IMR-90 (cell line): ENCODE measurements at regions not wholly inside any gene's neighbourhood (a gene's known extent, or its start where the extent isn't known, plus 50 kb on each side); places are given as distances from the start of the nearest gene placed in this dataset.

Experiments used
- ATAC-seq: fragments of 200-7000 bp; cut with Tn5 transposase; 2 replicates; pipeline ENCODE4 v1.9.1; 2020; ENCODE audit warnings: low read depth, mild to moderate bottlenecking, moderate library complexity
- BruUV-seq: library from RNA; stranded (reverse); fragments of 400-500 nt; replicated peaks from 2 replicates; lab custom pipeline; 2021; lab: Mats Ljungman, UMichigan
- CTCF ChIA-PET: fragments of 300-600 bp; formaldehyde crosslinking; extraction: SDS; loops from one replicate; lab custom pipeline; 2021; ENCODE audit warnings: antibody characterized with exemption; lab: Yijun Ruan, JAX
- POLR2A ChIA-PET: fragments of 300-600 bp; sonication (Branson Sonifier 250); formaldehyde crosslinking; loops from one replicate; lab custom pipeline; 2022; ENCODE audit warnings: antibody characterized with exemption; ENCODE audit not compliant: unreplicated experiment; lab: Charles Lee
- DNase-seq: peaks from one replicate; pipeline ENCODE4 v3.0.0; 2013
- H2AFZ ChIP-seq: replicated peaks from 2 replicates; pipeline ENCODE3; 2013; ENCODE audit warnings: low read length, mild to moderate bottlenecking; ENCODE audit not compliant: poor library complexity
- H2AK5ac ChIP-seq: 2 replicates; pipeline ENCODE4 v1.6.1; 2013; ENCODE audit warnings: low read depth, low read length, inconsistent platforms
- H2AK9ac ChIP-seq: replicated peaks from 2 replicates; pipeline ENCODE3; 2013; ENCODE audit warnings: mild to moderate bottlenecking, low read depth, low read length, moderate library complexity; ENCODE audit not compliant: poor library complexity
- H2BK120ac ChIP-seq: 2 replicates; pipeline ENCODE4 v1.6.1; 2013; ENCODE audit warnings: low read depth, low read length, inconsistent platforms
- H2BK15ac ChIP-seq: 3 replicates; pipeline ENCODE4 v1.6.1; 2013; ENCODE audit warnings: low read depth, low read length, inconsistent platforms
- H2BK20ac ChIP-seq: 2 replicates; pipeline ENCODE4 v1.6.1; 2013; ENCODE audit warnings: low read depth, mild to moderate bottlenecking, inconsistent platforms, low read length, moderate library complexity
- H2BK5ac ChIP-seq: 2 replicates; pipeline ENCODE4 v1.6.1; 2013; ENCODE audit warnings: mild to moderate bottlenecking, low read depth, low read length, inconsistent platforms; ENCODE audit not compliant: poor library complexity, severe bottlenecking
- H3K14ac ChIP-seq: replicated peaks from 2 replicates; pipeline ENCODE4 v1.6.1; 2013; ENCODE audit warnings: low read depth, low read length, inconsistent platforms
- H3K18ac ChIP-seq: 2 replicates; pipeline ENCODE4 v1.6.1; 2013; ENCODE audit warnings: low read depth, low read length, control low read depth
- H3K23ac ChIP-seq: 2 replicates; pipeline ENCODE4 v1.6.1; 2013; ENCODE audit warnings: low read depth, low read length, inconsistent platforms
- H3K27ac ChIP-seq: 2 replicates; pipeline ENCODE4 v1.5.1; 2013; ENCODE audit warnings: mild to moderate bottlenecking, control low read depth, low read length; ENCODE audit not compliant: insufficient read depth
- H3K27me3 ChIP-seq: 2 replicates; pipeline ENCODE4 v1.6.1; 2013; ENCODE audit warnings: low read length; ENCODE audit not compliant: control insufficient read depth, insufficient read depth
- H3K36me3 ChIP-seq: 2 replicates; pipeline ENCODE4 v1.6.1; 2013; ENCODE audit warnings: low read length, mixed read lengths; ENCODE audit not compliant: control insufficient read depth, insufficient read depth
- H3K4ac ChIP-seq: 2 replicates; pipeline ENCODE4 v1.6.1; 2013; ENCODE audit warnings: low read depth, low read length, inconsistent platforms
- H3K4me1 ChIP-seq: 2 replicates; pipeline ENCODE4 v1.6.1; 2013; ENCODE audit warnings: low read length, mixed read lengths; ENCODE audit not compliant: control insufficient read depth, insufficient read depth
- H3K4me2 ChIP-seq: 2 replicates; pipeline ENCODE4 v1.6.1; 2013; ENCODE audit warnings: low read depth, mild to moderate bottlenecking, control low read depth, low read length, moderate library complexity
- H3K4me3 ChIP-seq: 2 replicates; pipeline ENCODE4 v1.5.1; 2013; ENCODE audit warnings: low read depth, mild to moderate bottlenecking, control low read depth, low read length, moderate library complexity; ENCODE audit not compliant: insufficient read depth
- H3K56ac ChIP-seq: 2 replicates; pipeline ENCODE4 v1.6.1; 2013; ENCODE audit warnings: low read length, inconsistent platforms; ENCODE audit not compliant: insufficient read depth; ENCODE audit errors: extremely low read depth
- H3K79me1 ChIP-seq, 2 experiments: 2 replicates each; pipeline ENCODE4 v1.6.1; 2013; ENCODE audit warnings: low read length in 2 of 2, inconsistent platforms in 1 of 2, low read depth in 1 of 2
- H3K9ac ChIP-seq: 2 replicates; pipeline ENCODE4 v1.6.1; 2013; ENCODE audit warnings: low read depth, low read length, control low read depth
- H3K9me1 ChIP-seq: 2 replicates; pipeline ENCODE4 v1.6.1; 2013; ENCODE audit warnings: low read length, inconsistent platforms; ENCODE audit not compliant: insufficient read depth
- H3K9me3 ChIP-seq: 2 replicates; pipeline ENCODE4 v1.6.1; 2013; ENCODE audit warnings: low read length; ENCODE audit not compliant: control insufficient read depth, insufficient read depth
- H4K20me1 ChIP-seq: 2 replicates; pipeline ENCODE4 v1.6.1; 2013; ENCODE audit warnings: low read length, inconsistent platforms; ENCODE audit not compliant: insufficient read depth
- H4K5ac ChIP-seq: 2 replicates; pipeline ENCODE4 v1.6.1; 2013; ENCODE audit warnings: mild to moderate bottlenecking, low read depth, low read length, control low read depth
- H4K8ac ChIP-seq, 2 experiments: 2 replicates each; pipeline ENCODE4 v1.6.1; 2013; ENCODE audit warnings: low read depth in 2 of 2, low read length in 2 of 2, control low read depth in 1 of 2, inconsistent platforms in 1 of 2
- H4K91ac ChIP-seq: 2 replicates; pipeline ENCODE4 v1.6.1; 2013; ENCODE audit warnings: low read depth, low read length, inconsistent platforms; ENCODE audit not compliant: insufficient read depth
- BHLHE40 ChIP-seq: fragments of 150-350 bp; IDR thresholded peaks from 2 replicates; pipeline ENCODE4 v1.6.1; 2016; ENCODE audit warnings: mild to moderate bottlenecking, low read depth, low read length
- CEBPB ChIP-seq: IDR thresholded peaks from 2 replicates; pipeline ENCODE4 v1.6.1; 2012; ENCODE audit warnings: low read depth, low read length, improper control_type of control experiment
- CHD1 ChIP-seq: IDR thresholded peaks from 2 replicates; pipeline ENCODE4 v1.6.1; 2012; ENCODE audit warnings: low read depth, low read length, improper control_type of control experiment
- FOS ChIP-seq: fragments of 150-350 bp; IDR thresholded peaks from 2 replicates; pipeline ENCODE4 v1.6.1; 2016; ENCODE audit warnings: low read depth, low read length
- MAFK ChIP-seq: IDR thresholded peaks from 2 replicates; pipeline ENCODE4 v1.6.1; 2012; ENCODE audit warnings: low read depth, low read length, improper control_type of control experiment
- MAZ ChIP-seq: IDR thresholded peaks from 2 replicates; pipeline ENCODE4 v1.6.1; 2012; ENCODE audit warnings: low read depth, mild to moderate bottlenecking, low read length, improper control_type of control experiment, moderate library complexity, borderline replicate concordance
- NFE2L2 ChIP-seq: fragments of 150-350 bp; IDR thresholded peaks from 2 replicates; pipeline ENCODE4 v1.6.1; 2016; ENCODE audit warnings: low read depth, mild to moderate bottlenecking, low read length
- POLR2A ChIP-seq: IDR thresholded peaks from 2 replicates; pipeline ENCODE4 v1.6.1; 2012; ENCODE audit warnings: mild to moderate bottlenecking, low read depth, low read length
- RCOR1 ChIP-seq: IDR thresholded peaks from 2 replicates; pipeline ENCODE4 v1.6.1; 2012; ENCODE audit warnings: mild to moderate bottlenecking, low read length, improper control_type of control experiment; ENCODE audit not compliant: insufficient replicate concordance
- RFX5 ChIP-seq: IDR thresholded peaks from 2 replicates; pipeline ENCODE4 v1.8.0; 2012; ENCODE audit warnings: low read depth, mild to moderate bottlenecking, low read length, moderate library complexity
- SMC3 ChIP-seq: fragments of 150-350 bp; IDR thresholded peaks from 2 replicates; pipeline ENCODE4 v1.6.1; 2016; ENCODE audit warnings: low read depth, mild to moderate bottlenecking, antibody characterized with exemption, low read length, moderate library complexity
- USF2 ChIP-seq: fragments of 150-350 bp; IDR thresholded peaks from 2 replicates; pipeline ENCODE4 v1.6.1; 2017; ENCODE audit warnings: mild to moderate bottlenecking, antibody characterized with exemption, low read length, low read depth
- WGBS, 2 experiments: methylation state at CpG; one replicate each; pipeline versions ENCODE4 v1.1.5 to v1.1.7; 2013; ENCODE audit warnings: missing lambda C conversion rate in 2 of 2; ENCODE audit not compliant: insufficient read length in 1 of 2; ENCODE audit errors: extremely low coverage in 2 of 2; 5-methylcytosine and 5-hydroxymethylcytosine counted together
- dilution Hi-C: fragments of 300-500 bp; cut with HindIII; formaldehyde crosslinking; loops from one replicate; pipeline ENCODE4 v1.14.3; 2018; ENCODE audit warnings: low sequenced_read_pairs; ENCODE audit not compliant: unreplicated experiment
- in situ Hi-C: fragments of 300-500 bp; cut with MboI; formaldehyde crosslinking; loops from 3 replicates; pipeline ENCODE4 v1.14.3; 2019; ENCODE audit warnings: low sequenced_read_pairs, inconsistent platforms, mixed read lengths
- intact Hi-C: fragments of 100-400 bp; cut with micrococcal nuclease; formaldehyde crosslinking; loops from 2 replicates; pipeline ENCODE4 v1.10.0; 2022
- TF ChIP-seq, protein P1 (sequence below): fragments of 150-350 bp; IDR thresholded peaks from 2 replicates; pipeline ENCODE4 v1.6.1; 2016; ENCODE audit warnings: low read depth, mild to moderate bottlenecking, low read length, moderate library complexity, borderline replicate concordance

- in situ Hi-C loops (no loop called here), intact Hi-C loops (no loop called here), dilution Hi-C loops (no loop called here)
- Histone ChIP-seq H4K20me1 (no peaks in the 10 kb centered on the region), H2AK5ac (no peak overlapping the region), H3K36me3 (no peaks in the 10 kb centered on the region), H4K8ac (no peak overlapping the region), H3K18ac (no peak overlapping the region), H3K4ac (no peak overlapping the region), H3K4me3 (no peak overlapping the region), H2BK120ac (no peak overlapping the region), H2BK5ac (no peak overlapping the region), H4K91ac (no peak overlapping the region), H3K4me2 (no peak overlapping the region), H3K23ac (no peak overlapping the region), H4K5ac (no peak overlapping the region), H2AFZ (no peak overlapping the region), H2AK9ac (no peak overlapping the region), H3K79me1 (no peaks in the 10 kb centered on the region), H3K27me3 (no peaks in the 10 kb centered on the region), H3K14ac (no peak overlapping the region), H3K9ac (no peak overlapping the region), H3K9me3 (no peaks in the 10 kb centered on the region), H3K4me1 (no peaks in the 10 kb centered on the region), H2BK20ac (no peak overlapping the region), H3K27ac (no peak overlapping the region), H3K9me1 (no peaks in the 10 kb centered on the region), H3K56ac (no peak overlapping the region), H2BK15ac (no peak overlapping the region)
- POLR2A ChIA-PET, result no interaction called here
- no peak for TF ChIP-seq POLR2A
- no peak for TF ChIP-seq MAFK
- no peak for TF ChIP-seq RFX5
- TF ChIP-seq CHD1, result no peak
- TF ChIP-seq RCOR1, result no peak
- TF ChIP-seq MAZ, result no peak
- no peak for TF ChIP-seq NFE2L2
- no peak for TF ChIP-seq BHLHE40
- no peak for TF ChIP-seq SMC3
- no peak for TF ChIP-seq CEBPB
- TF ChIP-seq FOS, result no peak
- TF ChIP-seq, protein P1, sequence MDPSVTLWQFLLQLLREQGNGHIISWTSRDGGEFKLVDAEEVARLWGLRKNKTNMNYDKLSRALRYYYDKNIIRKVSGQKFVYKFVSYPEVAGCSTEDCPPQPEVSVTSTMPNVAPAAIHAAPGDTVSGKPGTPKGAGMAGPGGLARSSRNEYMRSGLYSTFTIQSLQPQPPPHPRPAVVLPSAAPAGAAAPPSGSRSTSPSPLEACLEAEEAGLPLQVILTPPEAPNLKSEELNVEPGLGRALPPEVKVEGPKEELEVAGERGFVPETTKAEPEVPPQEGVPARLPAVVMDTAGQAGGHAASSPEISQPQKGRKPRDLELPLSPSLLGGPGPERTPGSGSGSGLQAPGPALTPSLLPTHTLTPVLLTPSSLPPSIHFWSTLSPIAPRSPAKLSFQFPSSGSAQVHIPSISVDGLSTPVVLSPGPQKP, result no peak
- TF ChIP-seq USF2, result no peak
- no CpG with 5 or more reads among the region's 1 CpG for WGBS, 2 experiments
- DNase-seq (no peak), ATAC-seq (no peak)
- CTCF ChIA-PET, result interaction anchor here (1.0 kb wide), 1 partner anchor 12 kb away, joined by 3 read pairs; no protein-coding TSS in a partner anchor
- BruUV-seq, result no TSS peak
Measured at GRCh38 chr11:109309153-109309552, 112.8 kb upstream of the C11orf87 start.
